MM.1S (cell line): ENCODE measurements at regions not wholly inside any gene's neighbourhood (a gene's known extent, or its start where the extent isn't known, plus 50 kb on each side); places are given as distances from the start of the nearest gene placed in this dataset.

Experiments
- DNase-seq: peaks from one replicate; pipeline ENCODE4 v3.0.0-alpha.2; 2015
- H2AFZ ChIP-seq: fragments of 300-600 bp; sonication (generic); 2 replicates; pipeline ENCODE4 v1.6.0; 2016; ENCODE audit warnings: antibody characterized with exemption, low read length
- H3F3A ChIP-seq: fragments of 300-600 bp; sonication (generic); 2 replicates; pipeline ENCODE4 v1.6.1; 2016; ENCODE audit warnings: mild to moderate bottlenecking, antibody characterized with exemption, low read length, moderate library complexity, mixed read lengths; ENCODE audit not compliant: insufficient read depth
- H3K27ac ChIP-seq: fragments of 300-600 bp; sonication (generic); 2 replicates; pipeline ENCODE4 v1.5.1; 2016; ENCODE audit warnings: mild to moderate bottlenecking, low read length
- H3K27me3 ChIP-seq: fragments of 300-600 bp; sonication (generic); replicated peaks from 2 replicates; pipeline ENCODE4 v1.6.0; 2016; ENCODE audit warnings: low read length; ENCODE audit not compliant: insufficient read depth
- H3K36me3 ChIP-seq: fragments of 300-600 bp; sonication (generic); replicated peaks from 2 replicates; pipeline ENCODE4 v1.6.1; 2016; ENCODE audit warnings: mild to moderate bottlenecking, low read length, mixed read lengths; ENCODE audit not compliant: insufficient read depth
- H3K4me1 ChIP-seq: fragments of 300-600 bp; sonication (generic); 2 replicates; pipeline ENCODE4 v1.6.1; 2016; ENCODE audit warnings: low read length, mixed read lengths
- H3K4me2 ChIP-seq: fragments of 300-600 bp; sonication (generic); 2 replicates; pipeline ENCODE4 v1.6.0; 2016; ENCODE audit warnings: low read depth, low read length
- H3K4me3 ChIP-seq: fragments of 300-600 bp; sonication (generic); 2 replicates; pipeline ENCODE4 v1.5.1; 2016; ENCODE audit warnings: low read length, mixed read lengths
- H3K79me2 ChIP-seq: fragments of 300-600 bp; sonication (generic); 2 replicates; pipeline ENCODE4 v1.6.1; 2016; ENCODE audit warnings: mixed run types, low read length, mixed read lengths
- H3K9ac ChIP-seq: fragments of 300-600 bp; sonication (generic); 2 replicates; pipeline ENCODE4 v1.6.1; 2016; ENCODE audit warnings: low read length, mixed read lengths
- H3K9me2 ChIP-seq: fragments of 300-600 bp; sonication (generic); replicated peaks from 2 replicates; pipeline ENCODE4 v1.6.1; 2016; ENCODE audit warnings: mild to moderate bottlenecking, low read length, mixed read lengths; ENCODE audit not compliant: insufficient read depth
- H3K9me3 ChIP-seq: fragments of 300-600 bp; sonication (generic); replicated peaks from 2 replicates; pipeline ENCODE4 v1.6.1; 2016; ENCODE audit warnings: mild to moderate bottlenecking, low read length, mixed read lengths; ENCODE audit not compliant: insufficient read depth
- H4K20me1 ChIP-seq: fragments of 300-600 bp; sonication (generic); 2 replicates; pipeline ENCODE4 v1.6.1; 2016; ENCODE audit warnings: mild to moderate bottlenecking, low read length, moderate library complexity, mixed read lengths; ENCODE audit not compliant: insufficient read depth
- EZH2 ChIP-seq: fragments of 300-600 bp; sonication (generic); optimal IDR thresholded peaks from 2 replicates; pipeline ENCODE3; 2017; ENCODE audit warnings: low read depth, mild to moderate bottlenecking, antibody characterized with exemption, low read length, mixed read lengths
- EZH2phosphoT487 ChIP-seq: fragments of 300-600 bp; sonication (generic); IDR thresholded peaks from 2 replicates; pipeline ENCODE4 v1.6.1; 2018; ENCODE audit warnings: antibody characterized with exemption, low read length
- TF ChIP-seq, protein P1 (sequence below): fragments of 300-600 bp; sonication (generic); IDR thresholded peaks from 2 replicates; pipeline ENCODE4 v1.5.1; 2016; ENCODE audit warnings: antibody characterized with exemption, low read length, mixed read lengths

DNA sequence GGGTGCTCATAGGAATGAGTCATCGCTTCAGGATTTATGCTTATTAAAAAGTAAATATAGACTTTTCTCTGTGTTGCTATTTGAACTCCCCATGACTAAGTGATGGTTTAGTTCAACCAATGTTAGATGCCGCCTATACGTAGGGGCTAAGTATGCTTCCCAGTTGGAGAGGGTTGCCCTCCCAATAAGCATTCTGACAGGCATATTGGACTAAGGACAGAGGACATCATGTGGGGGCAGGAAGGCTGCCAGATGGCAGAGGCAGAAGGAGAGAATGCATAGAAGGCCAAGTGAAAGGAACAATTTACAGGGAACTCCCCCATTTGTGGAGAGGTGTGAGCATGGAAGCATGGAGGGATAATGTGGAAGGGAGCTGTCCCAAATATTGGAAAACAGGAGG, 318.4 kb upstream of the OBI1 start:
- H3K4me1 ChIP-seq: 0 out of 2 replicates have a peak, but pooled peaks cover 6% of the 10 kb centered on the region
- TF ChIP-seq EZH2: no peak
- TF ChIP-seq, protein P1, sequence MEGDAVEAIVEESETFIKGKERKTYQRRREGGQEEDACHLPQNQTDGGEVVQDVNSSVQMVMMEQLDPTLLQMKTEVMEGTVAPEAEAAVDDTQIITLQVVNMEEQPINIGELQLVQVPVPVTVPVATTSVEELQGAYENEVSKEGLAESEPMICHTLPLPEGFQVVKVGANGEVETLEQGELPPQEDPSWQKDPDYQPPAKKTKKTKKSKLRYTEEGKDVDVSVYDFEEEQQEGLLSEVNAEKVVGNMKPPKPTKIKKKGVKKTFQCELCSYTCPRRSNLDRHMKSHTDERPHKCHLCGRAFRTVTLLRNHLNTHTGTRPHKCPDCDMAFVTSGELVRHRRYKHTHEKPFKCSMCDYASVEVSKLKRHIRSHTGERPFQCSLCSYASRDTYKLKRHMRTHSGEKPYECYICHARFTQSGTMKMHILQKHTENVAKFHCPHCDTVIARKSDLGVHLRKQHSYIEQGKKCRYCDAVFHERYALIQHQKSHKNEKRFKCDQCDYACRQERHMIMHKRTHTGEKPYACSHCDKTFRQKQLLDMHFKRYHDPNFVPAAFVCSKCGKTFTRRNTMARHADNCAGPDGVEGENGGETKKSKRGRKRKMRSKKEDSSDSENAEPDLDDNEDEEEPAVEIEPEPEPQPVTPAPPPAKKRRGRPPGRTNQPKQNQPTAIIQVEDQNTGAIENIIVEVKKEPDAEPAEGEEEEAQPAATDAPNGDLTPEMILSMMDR: no peak
- TF ChIP-seq EZH2phosphoT487: no peak
- H3K27me3 ChIP-seq: no peaks in the 10 kb centered on the region
- H4K20me1 ChIP-seq: no peaks in the 10 kb centered on the region
- no peak overlapping the region for H2AFZ ChIP-seq
- no peaks in the 10 kb centered on the region for H3K79me2 ChIP-seq
- no peaks in the 10 kb centered on the region for H3K36me3 ChIP-seq
- no peak for DNase-seq
- no peaks in the 10 kb centered on the region for H3F3A ChIP-seq
- H3K9me2 ChIP-seq: no peaks in the 10 kb centered on the region
- H3K9ac ChIP-seq: no peak overlapping the region
- H3K4me3 ChIP-seq: no peak overlapping the region
- no peak overlapping the region for H3K4me2 ChIP-seq
- H3K9me3 ChIP-seq: no peaks in the 10 kb centered on the region
- H3K27ac ChIP-seq: no peak overlapping the region

DNA sequence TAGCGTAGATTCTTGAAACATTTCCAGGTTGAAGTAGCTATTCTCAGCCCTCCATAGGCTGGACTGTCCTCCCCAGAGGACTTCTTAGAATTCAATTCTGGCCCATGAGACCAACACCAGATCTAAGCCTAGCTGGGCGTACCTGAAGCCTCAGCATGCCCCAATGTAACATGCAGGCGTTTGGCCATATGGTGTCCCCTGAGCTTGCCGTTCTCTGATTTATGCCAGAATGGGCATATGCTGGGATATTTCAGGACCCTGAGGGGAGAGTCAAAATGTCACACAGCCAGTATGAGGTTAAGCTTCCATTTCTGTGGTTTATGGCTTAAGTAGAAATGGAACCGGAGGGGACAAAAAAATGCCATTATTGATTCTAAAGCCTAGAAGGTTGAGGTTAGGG, 317.7 kb upstream of the OBI1 start:
- no peaks in the 10 kb centered on the region for H3K9me3 ChIP-seq
- no peak overlapping the region for H3K4me2 ChIP-seq
- H3K79me2 ChIP-seq: no peaks in the 10 kb centered on the region
- H3K4me3 ChIP-seq: no peak overlapping the region
- no peak for DNase-seq
- no peak overlapping the region for H2AFZ ChIP-seq
- TF ChIP-seq EZH2phosphoT487 (no peak), EZH2 (no peak)
- TF ChIP-seq, protein P1: no peak
- H3K9me2 ChIP-seq: no peaks in the 10 kb centered on the region
- no peaks in the 10 kb centered on the region for H3F3A ChIP-seq
- no peaks in the 10 kb centered on the region for H4K20me1 ChIP-seq
- H3K4me1 ChIP-seq: 0 out of 2 replicates have a peak, but pooled peaks cover 6% of the 10 kb centered on the region
- H3K27me3 ChIP-seq: no peaks in the 10 kb centered on the region
- no peak overlapping the region for H3K27ac ChIP-seq
- H3K9ac ChIP-seq: no peak overlapping the region
- H3K36me3 ChIP-seq: no peaks in the 10 kb centered on the region

DNA sequence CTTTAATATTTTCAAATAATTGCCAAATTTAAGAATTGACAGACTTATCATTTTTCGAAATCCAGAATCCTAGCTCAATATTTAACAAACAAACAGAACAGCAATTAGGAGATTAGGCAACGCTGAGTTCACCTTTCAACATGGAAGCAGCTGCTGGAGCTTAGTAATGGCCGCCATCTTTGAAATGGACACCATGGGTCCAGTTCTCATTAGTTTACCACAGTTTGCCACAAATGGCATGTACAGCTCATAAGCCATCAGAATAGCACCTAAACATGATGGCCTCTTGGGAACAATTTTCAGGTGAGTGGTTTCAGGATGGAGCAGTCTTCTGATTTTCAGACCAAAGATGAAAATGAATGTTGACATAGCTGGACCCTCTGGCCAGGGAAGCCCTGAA, 313.6 kb upstream of the OBI1 start:
- H3K36me3 ChIP-seq: no peaks in the 10 kb centered on the region
- H3K27ac ChIP-seq: no peak overlapping the region
- no peak for TF ChIP-seq EZH2
- no peak for TF ChIP-seq EZH2phosphoT487
- TF ChIP-seq, protein P1: no peak
- H3K4me1 ChIP-seq: no peaks in the 10 kb centered on the region
- H3K79me2 ChIP-seq: no peaks in the 10 kb centered on the region
- no peak overlapping the region for H3K9ac ChIP-seq
- H3K9me3 ChIP-seq: no peaks in the 10 kb centered on the region
- no peak overlapping the region for H3K4me3 ChIP-seq
- no peaks in the 10 kb centered on the region for H3K9me2 ChIP-seq
- H3K4me2 ChIP-seq: no peak overlapping the region
- H3F3A ChIP-seq: no peaks in the 10 kb centered on the region
- no peak for DNase-seq
- H2AFZ ChIP-seq: 0 out of 2 replicates have a peak overlapping the region, but pooled peaks have one; percentile 3
- H4K20me1 ChIP-seq: no peaks in the 10 kb centered on the region
- H3K27me3 ChIP-seq: no peaks in the 10 kb centered on the region
